Sigmoid colon (tissue), 6 donors: ENCODE measurements at regions not wholly inside any gene's neighbourhood (a gene's known extent, or its start where the extent isn't known, plus 50 kb on each side); places are given as distances from the start of the nearest gene placed in this dataset.

ENCODE experiments used
- DNase-seq: peaks from one replicate; pipeline ENCODE4 v3.0.0-alpha.2; 2019
- H3K27ac ChIP-seq, 4 donors: fragments of 200-600 bp; sonication (generic); one replicate each; pipeline ENCODE4 v1.5.1; 2016 to 2019; ENCODE audit warnings: mild to moderate bottlenecking in 1 of 4
- H3K27me3 ChIP-seq, 3 donors: fragments of 200-600 bp; sonication (generic); one replicate each; pipeline ENCODE4 v1.5.1; 2019; ENCODE audit warnings: mild to moderate bottlenecking in 1 of 3
- H3K36me3 ChIP-seq, 4 donors: fragments of 200-600 bp; sonication (generic); one replicate each; pipeline ENCODE4 v1.5.1; 2016 to 2019
- H3K4me1 ChIP-seq, 4 donors: fragments of 200-600 bp; sonication (generic); one replicate each; pipeline ENCODE4 v1.5.1; 2017 to 2019
- H3K4me3 ChIP-seq, 4 donors: fragments of 200-600 bp; sonication (generic); one replicate each; pipeline ENCODE4 v1.5.1; 2017 to 2019; ENCODE audit warnings: mild to moderate bottlenecking in 2 of 4, moderate library complexity in 1 of 4
- H3K9me3 ChIP-seq, 4 donors: fragments of 200-600 bp in 3 of 4; sonication (generic) in 3 of 4; one replicate each; pipeline versions ENCODE4 v1.5.1 to v1.6.1; 2013 to 2019
- EP300 ChIP-seq, 4 donors: sonication (generic); formaldehyde crosslinking; IDR thresholded peaks; one replicate each; pipeline ENCODE4 v1.6.1; 2017; ENCODE audit warnings: antibody characterized with exemption in 4 of 4
- POLR2A ChIP-seq, 2 donors: fragments of 450-650 bp; IDR thresholded peaks; one replicate each; pipeline ENCODE4 v1.6.1; 2016; ENCODE audit warnings: antibody characterized with exemption in 2 of 2, mild to moderate bottlenecking in 2 of 2, moderate library complexity in 2 of 2
- POLR2AphosphoS5 ChIP-seq, 4 donors: sonication (generic); formaldehyde crosslinking; IDR thresholded peaks; one replicate each; pipeline ENCODE4 v1.6.1; 2017; ENCODE audit warnings: antibody characterized with exemption in 4 of 4
- WGBS, 2 donors: extraction: QIAGEN DNeasy Blood & Tissue Kit; methylation state at CpG; one replicate each; pipeline ENCODE4 v1.1.7; 2013; 5-methylcytosine and 5-hydroxymethylcytosine counted together
- intact Hi-C: fragments of 100-400 bp; cut with DNase I; formaldehyde crosslinking; loops from one replicate; pipeline ENCODE4 v1.15.1; 2023
- TF ChIP-seq, protein P1 (sequence below), 4 experiments: fragments of 450-650 bp in 3 of 4; fragments of 200-600 bp in 1 of 4; IDR thresholded peaks; one replicate each; pipeline ENCODE4 v1.5.1; 2016 to 2019; ENCODE audit warnings: antibody characterized with exemption in 4 of 4, mild to moderate bottlenecking in 3 of 4, moderate library complexity in 2 of 4
- donor health status: healthy with polysubstance abuse.
- donor health status: healthy.

GRCh38 chr15:59946084-59946483, 58.0 kb upstream of the FOXB1 start:
- H3K4me3 ChIP-seq, result no peak overlapping the region
- intact Hi-C loops, result no loop called here
- H3K27ac ChIP-seq, result no peak overlapping the region
- no peaks in the 10 kb centered on the region for H3K9me3 ChIP-seq
- H3K27me3 ChIP-seq, result peaks cover 0 to 5% (median 0%) of the 10 kb centered on the region in 3 donors
- no peaks in the 10 kb centered on the region for H3K4me1 ChIP-seq
- whole genome bisulfite sequencing, 2 donors, result 14 to 69% methylated on average over 3 of the region's 3 CpGs
- no peaks in the 10 kb centered on the region for H3K36me3 ChIP-seq
- TF ChIP-seq, protein P1, sequence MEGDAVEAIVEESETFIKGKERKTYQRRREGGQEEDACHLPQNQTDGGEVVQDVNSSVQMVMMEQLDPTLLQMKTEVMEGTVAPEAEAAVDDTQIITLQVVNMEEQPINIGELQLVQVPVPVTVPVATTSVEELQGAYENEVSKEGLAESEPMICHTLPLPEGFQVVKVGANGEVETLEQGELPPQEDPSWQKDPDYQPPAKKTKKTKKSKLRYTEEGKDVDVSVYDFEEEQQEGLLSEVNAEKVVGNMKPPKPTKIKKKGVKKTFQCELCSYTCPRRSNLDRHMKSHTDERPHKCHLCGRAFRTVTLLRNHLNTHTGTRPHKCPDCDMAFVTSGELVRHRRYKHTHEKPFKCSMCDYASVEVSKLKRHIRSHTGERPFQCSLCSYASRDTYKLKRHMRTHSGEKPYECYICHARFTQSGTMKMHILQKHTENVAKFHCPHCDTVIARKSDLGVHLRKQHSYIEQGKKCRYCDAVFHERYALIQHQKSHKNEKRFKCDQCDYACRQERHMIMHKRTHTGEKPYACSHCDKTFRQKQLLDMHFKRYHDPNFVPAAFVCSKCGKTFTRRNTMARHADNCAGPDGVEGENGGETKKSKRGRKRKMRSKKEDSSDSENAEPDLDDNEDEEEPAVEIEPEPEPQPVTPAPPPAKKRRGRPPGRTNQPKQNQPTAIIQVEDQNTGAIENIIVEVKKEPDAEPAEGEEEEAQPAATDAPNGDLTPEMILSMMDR (IDR thresholded peaks at IDR 0.05), result no peak
- no peak for TF ChIP-seq POLR2AphosphoS5 (IDR thresholded peaks at IDR 0.05)
- no peak for TF ChIP-seq POLR2A (IDR thresholded peaks at IDR 0.05)
- no peak for TF ChIP-seq EP300 (IDR thresholded peaks at IDR 0.05)
- no peak for DNase-seq

DNA sequence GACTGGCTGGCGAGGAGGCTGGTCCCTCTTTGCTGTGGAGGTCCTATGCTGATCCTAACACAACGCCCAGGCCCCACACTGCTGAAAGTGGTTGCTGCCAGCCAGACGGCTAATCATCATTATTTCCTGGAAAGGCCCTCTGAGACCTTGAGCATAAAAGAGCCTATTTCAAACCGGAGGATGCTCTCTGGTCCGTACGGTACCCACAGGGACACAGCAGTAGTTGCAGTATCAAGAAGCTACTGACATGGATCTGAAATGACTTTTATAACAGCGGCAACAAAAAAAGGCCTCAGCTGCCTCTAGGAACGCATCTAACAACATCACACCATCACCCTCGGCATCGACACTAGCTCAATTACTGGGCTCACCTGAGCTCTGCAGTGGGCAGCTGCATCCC, 59.1 kb upstream of the FOXB1 start:
- H3K36me3 ChIP-seq, result no peaks in the 10 kb centered on the region
- whole genome bisulfite sequencing, 2 donors, result 89 to 90% methylated on average over 10 of the region's 10 CpGs
- peaks cover 0 to 5% (median 0%) of the 10 kb centered on the region in 3 donors for H3K27me3 ChIP-seq
- intact Hi-C loops, result no loop called here
- no peak for DNase-seq
- H3K4me1 ChIP-seq, result no peaks in the 10 kb centered on the region
- no peak overlapping the region for H3K4me3 ChIP-seq
- TF ChIP-seq POLR2A (IDR thresholded peaks at IDR 0.05) (no peak), EP300 (IDR thresholded peaks at IDR 0.05) (no peak), POLR2AphosphoS5 (IDR thresholded peaks at IDR 0.05) (no peak)
- TF ChIP-seq, protein P1 (IDR thresholded peaks at IDR 0.05), result no peak
- no peak overlapping the region for H3K27ac ChIP-seq
- H3K9me3 ChIP-seq, result no peaks in the 10 kb centered on the region

- Histone ChIP-seq H3K36me3 (no peaks in the 10 kb centered on the region), H3K9me3 (no peaks in the 10 kb centered on the region), H3K4me3 (no peak overlapping the region), H3K27ac (no peak overlapping the region), H3K4me1 (no peaks in the 10 kb centered on the region), H3K27me3 (peaks cover 0 to 12% (median 0%) of the 10 kb centered on the region in 3 donors)
- 89 to 90% methylated on average over 6 of the region's 6 CpGs for WGBS, 2 donors
- intact Hi-C loops, result no loop called here
- no peak for DNase-seq
- TF ChIP-seq, protein P1 (IDR thresholded peaks at IDR 0.05), result no peak
- no peak for TF ChIP-seq POLR2A (IDR thresholded peaks at IDR 0.05)
- TF ChIP-seq POLR2AphosphoS5 (IDR thresholded peaks at IDR 0.05), result no peak
- no peak for TF ChIP-seq EP300 (IDR thresholded peaks at IDR 0.05)
These were observed 62.5 kb upstream of the FOXB1 start for GRCh38 chr15:59941612-59942011.

DNA sequence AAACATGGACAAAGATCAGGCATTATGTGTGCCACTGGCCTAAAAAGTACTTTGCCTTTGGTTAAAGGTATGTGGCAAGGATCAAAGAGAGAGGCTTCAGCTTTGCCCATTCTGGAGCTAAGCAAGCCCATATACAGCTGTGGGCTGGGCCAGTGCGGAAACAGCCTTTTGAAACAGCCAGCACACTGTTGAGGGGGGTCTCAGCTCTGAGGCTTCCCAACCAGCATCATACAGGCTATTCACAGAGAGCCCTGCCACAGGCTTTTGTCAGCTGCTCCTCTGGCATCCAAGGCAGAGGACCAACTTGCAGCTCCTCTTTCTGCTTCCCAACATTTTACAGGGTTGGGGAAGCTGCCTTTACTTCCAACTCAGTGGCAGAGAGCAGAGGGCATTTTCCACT, 63.2 kb upstream of the FOXB1 start:
- intact Hi-C loops, result no loop called here
- H3K4me3 ChIP-seq, result no peak overlapping the region
- H3K9me3 ChIP-seq, result no peaks in the 10 kb centered on the region
- TF ChIP-seq POLR2A (IDR thresholded peaks at IDR 0.05), result no peak
- TF ChIP-seq, protein P1 (IDR thresholded peaks at IDR 0.05), result no peak
- no peak for TF ChIP-seq EP300 (IDR thresholded peaks at IDR 0.05)
- no peak for TF ChIP-seq POLR2AphosphoS5 (IDR thresholded peaks at IDR 0.05)
- H3K4me1 ChIP-seq, result no peaks in the 10 kb centered on the region
- DNase-seq, result no peak
- H3K27me3 ChIP-seq, result peaks cover 0 to 12% (median 0%) of the 10 kb centered on the region in 3 donors
- no peaks in the 10 kb centered on the region for H3K36me3 ChIP-seq
- H3K27ac ChIP-seq, result no peak overlapping the region
- 86 to 92% methylated on average over 1 of the region's 1 CpG for WGBS, 2 donors

GRCh38 chr15:59940456-59940855, 63.7 kb upstream of the FOXB1 start:
- no peak for DNase-seq
- WGBS, 2 donors, result 94 to 95% methylated on average over 6 of the region's 6 CpGs
- intact Hi-C loops, result no loop called here

More at GRCh38 chr15:59940456-59940855, 63.7 kb upstream of the FOXB1 start:
- no peak overlapping the region for H3K27ac ChIP-seq
- peaks cover 0 to 12% (median 0%) of the 10 kb centered on the region in 3 donors for H3K27me3 ChIP-seq
- no peaks in the 10 kb centered on the region for H3K36me3 ChIP-seq
- TF ChIP-seq, protein P1 (IDR thresholded peaks at IDR 0.05), result no peak
- TF ChIP-seq POLR2A (IDR thresholded peaks at IDR 0.05) (no peak), EP300 (IDR thresholded peaks at IDR 0.05) (no peak), POLR2AphosphoS5 (IDR thresholded peaks at IDR 0.05) (no peak)
- no peaks in the 10 kb centered on the region for H3K9me3 ChIP-seq
- H3K4me1 ChIP-seq, result no peaks in the 10 kb centered on the region
- H3K4me3 ChIP-seq, result no peak overlapping the region
